DOHH2 (cell line): ENCODE measurements at regions not wholly inside any gene's neighbourhood (a gene's known extent, or its start where the extent isn't known, plus 50 kb on each side); places are given as distances from the start of the nearest gene placed in this dataset.

Source experiments
- CTCF ChIP-seq: fragments of 200-600 bp; sonication (generic); IDR thresholded peaks from one replicate; pipeline ENCODE4 v1.5.1; 2014; ENCODE audit warnings: antibody characterized with exemption, mild to moderate bottlenecking, low read depth, low read length; ENCODE audit not compliant: poor library complexity, severe bottlenecking
- EZH2phosphoT487 ChIP-seq: fragments of 200-600 bp; sonication (generic); IDR thresholded peaks from 2 replicates; pipeline ENCODE4 v1.6.1; 2017; ENCODE audit warnings: borderline replicate concordance, mild to moderate bottlenecking, antibody characterized with exemption, low read length, moderate library complexity, mixed read lengths

GRCh38 chr1:106072909-106073600 lies 983.4 kb upstream of the PRMT6 start:
- TF ChIP-seq CTCF (no peak), EZH2phosphoT487 (no peak)
